ENCODE measurements at regions not wholly inside any gene's neighbourhood (a gene's known extent, or its start where the extent isn't known, plus 50 kb on each side); places are given as distances from the start of the nearest gene placed in this dataset.

GRCh38 chr4:166531703-166532102 is 658.7 kb downstream of the TLL1 start:
- H3K23ac ChIP-seq (ENCODE audit: insufficient read length), result no peak overlapping the region
- CTCF ChIA-PET (ENCODE audit: partially characterized antibody), result no interaction called here
- no peak for FAIRE-seq

More at GRCh38 chr4:166531703-166532102, 658.7 kb downstream of the TLL1 start:
- no peak overlapping the region for H3K9ac ChIP-seq (replicated peaks in 1 of 4; ENCODE audit: extremely low read depth in 1 of 4, low read depth in 3 of 4, low read length in 3 of 4)
- POLR2A ChIA-PET (ENCODE audit: partially characterized antibody), result no interaction called here
- no peak overlapping the region for H3K56ac ChIP-seq (replicated peaks; ENCODE audit: insufficient read length, low read depth, low read length)
- peaks cover 0 to 4% (median 1%) of the 10 kb centered on the region in 4 experiments; a peak in 1 of 7 replicates for H3K4me1 ChIP-seq (replicated peaks in 1 of 4; ENCODE audit: control insufficient read depth in 3 of 4, insufficient read depth in 4 of 4, low read length in 3 of 4)
- H2BK15ac ChIP-seq (ENCODE audit: low read length), result 0 out of 2 replicates have a peak overlapping the region, but pooled peaks have one; percentile 13
- H2BK12ac ChIP-seq (ENCODE audit: low read depth, low read length), result no peak overlapping the region
- TF ChIP-seq SP2 (IDR thresholded peaks at IDR 0.05; ENCODE audit: low read length) (no peak), YY1 (IDR thresholded peaks at IDR 0.05; ENCODE audit: low read depth, low read length) (no peak), TEAD4 (IDR thresholded peaks at IDR 0.05; ENCODE audit: low read depth, low read length) (no peak), TBP (IDR thresholded peaks at IDR 0.05; ENCODE audit: low read depth, low read length) (no peak), RNF2 (IDR thresholded peaks at IDR 0.05; ENCODE audit: borderline replicate concordance, low read depth, low read length, missing control alignments, poor library complexity, severe bottlenecking) (no peak)
- no peak overlapping the region for H3K4me3 ChIP-seq (ENCODE audit: extremely low read depth in 1 of 4, insufficient read depth in 2 of 4, low read depth in 3 of 4, low read length in 4 of 4)
- 100% methylated on average over 3 of the region's 3 CpGs; no CpG with 5 or more reads in 1 of the 2 experiments for WGBS, 2 experiments (ENCODE audit: extremely low coverage in 1 of 2, insufficient coverage in 1 of 2, insufficient read length in 1 of 2, insufficient replicate concordance in 2 of 2, low coverage in 1 of 2, low lambda C conversion rate in 2 of 2, missing lambda C conversion rate in 1 of 2)
- H3K4me2 ChIP-seq (ENCODE audit: insufficient read depth in 1 of 2, low read depth in 2 of 2, low read length in 2 of 2), result no peak overlapping the region
- no peak overlapping the region for H3K18ac ChIP-seq (ENCODE audit: extremely low read depth, low read length)
- no peaks in the 10 kb centered on the region for H3K79me2 ChIP-seq (ENCODE audit: control insufficient read depth in 1 of 2, insufficient read depth in 2 of 2, low read length in 2 of 2)
- H3K27me3 ChIP-seq (replicated peaks in 1 of 4; ENCODE audit: control insufficient read depth in 3 of 4, extremely low read depth in 1 of 4, insufficient read depth in 3 of 4, low read length in 3 of 4), result no peaks in the 10 kb centered on the region
- H4K91ac ChIP-seq (replicated peaks; ENCODE audit: insufficient read length, low read length), result no peak overlapping the region
- no peak overlapping the region for H2BK5ac ChIP-seq (ENCODE audit: low read depth, low read length)
- H4K20me1 ChIP-seq (replicated peaks in 1 of 2; ENCODE audit: control insufficient read depth in 1 of 2, insufficient read depth in 2 of 2, low read length in 2 of 2), result no peaks in the 10 kb centered on the region
- no peak overlapping the region; the same call in 1 of the 2 replicates for H2BK20ac ChIP-seq (ENCODE audit: low read length)
- no peak overlapping the region for H2BK120ac ChIP-seq (replicated peaks; ENCODE audit: low read depth, low read length)
- H3K14ac ChIP-seq (ENCODE audit: insufficient read length), result no peak overlapping the region
- no peak overlapping the region for H2AK5ac ChIP-seq (ENCODE audit: low read depth, low read length)
- H4K8ac ChIP-seq (ENCODE audit: extremely low read depth, insufficient read depth, low read length), result no peak overlapping the region
- H3K36me3 ChIP-seq (ENCODE audit: control insufficient read depth in 2 of 4, insufficient read depth in 4 of 4, low read length in 3 of 4), result no peaks in the 10 kb centered on the region
- peaks cover 5 to 8% of the 10 kb centered on the region in 2 experiments; a peak in 3 of 4 replicates for H3K9me3 ChIP-seq (ENCODE audit: insufficient read depth in 2 of 2, low read depth in 1 of 2, low read length in 1 of 2)
- H4K5ac ChIP-seq (ENCODE audit: insufficient read length, low read depth, low read length), result no peak overlapping the region
- no peak for DNase-seq (ENCODE audit: low read depth in 1 of 2, low spot score in 2 of 2)
- H3K23me2 ChIP-seq (ENCODE audit: low read depth, low read length), result no peaks in the 10 kb centered on the region
- no peak overlapping the region for H2AFZ ChIP-seq (ENCODE audit: low read length)
- no peaks in the 10 kb centered on the region for H3K79me1 ChIP-seq (ENCODE audit: low read depth, low read length)
- no peak overlapping the region for H3K4ac ChIP-seq (replicated peaks; ENCODE audit: insufficient read length, low read depth, low read length)
- no peak overlapping the region for H3K27ac ChIP-seq (ENCODE audit: low read depth, low read length)
